Right forelimb (tissue), 1 donor: ENCODE measurements at regions not wholly inside any gene's neighbourhood (a gene's known extent, or its start where the extent isn't known, plus 50 kb on each side); places are given as distances from the start of the nearest gene placed in this dataset.

Source experiments
- DNase-seq: peaks from one replicate; pipeline ENCODE4 v3.0.0-alpha.2; 2018

DNA sequence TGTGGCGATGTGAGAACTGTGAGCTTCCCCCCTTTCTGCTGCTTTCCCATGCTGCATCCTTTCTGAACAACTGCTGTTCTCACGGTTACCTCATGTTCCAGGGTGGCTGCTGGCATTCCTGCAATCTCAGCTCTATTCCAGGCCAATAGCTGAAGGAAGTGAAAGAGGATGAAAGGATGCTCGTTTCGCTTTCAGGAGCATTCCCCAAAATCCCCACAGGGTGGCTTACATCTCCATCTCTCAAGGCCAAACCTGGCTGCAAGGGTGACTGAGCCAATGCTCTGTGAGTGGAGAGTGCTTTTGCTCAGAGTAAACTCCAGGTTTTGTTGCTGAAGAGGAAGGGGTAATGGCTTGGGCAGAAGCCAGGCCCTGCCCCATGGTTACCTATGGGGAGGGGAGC lies 848.2 kb downstream of the BRD1 start:
- peak; percentile 24 for DNase-seq

DNA sequence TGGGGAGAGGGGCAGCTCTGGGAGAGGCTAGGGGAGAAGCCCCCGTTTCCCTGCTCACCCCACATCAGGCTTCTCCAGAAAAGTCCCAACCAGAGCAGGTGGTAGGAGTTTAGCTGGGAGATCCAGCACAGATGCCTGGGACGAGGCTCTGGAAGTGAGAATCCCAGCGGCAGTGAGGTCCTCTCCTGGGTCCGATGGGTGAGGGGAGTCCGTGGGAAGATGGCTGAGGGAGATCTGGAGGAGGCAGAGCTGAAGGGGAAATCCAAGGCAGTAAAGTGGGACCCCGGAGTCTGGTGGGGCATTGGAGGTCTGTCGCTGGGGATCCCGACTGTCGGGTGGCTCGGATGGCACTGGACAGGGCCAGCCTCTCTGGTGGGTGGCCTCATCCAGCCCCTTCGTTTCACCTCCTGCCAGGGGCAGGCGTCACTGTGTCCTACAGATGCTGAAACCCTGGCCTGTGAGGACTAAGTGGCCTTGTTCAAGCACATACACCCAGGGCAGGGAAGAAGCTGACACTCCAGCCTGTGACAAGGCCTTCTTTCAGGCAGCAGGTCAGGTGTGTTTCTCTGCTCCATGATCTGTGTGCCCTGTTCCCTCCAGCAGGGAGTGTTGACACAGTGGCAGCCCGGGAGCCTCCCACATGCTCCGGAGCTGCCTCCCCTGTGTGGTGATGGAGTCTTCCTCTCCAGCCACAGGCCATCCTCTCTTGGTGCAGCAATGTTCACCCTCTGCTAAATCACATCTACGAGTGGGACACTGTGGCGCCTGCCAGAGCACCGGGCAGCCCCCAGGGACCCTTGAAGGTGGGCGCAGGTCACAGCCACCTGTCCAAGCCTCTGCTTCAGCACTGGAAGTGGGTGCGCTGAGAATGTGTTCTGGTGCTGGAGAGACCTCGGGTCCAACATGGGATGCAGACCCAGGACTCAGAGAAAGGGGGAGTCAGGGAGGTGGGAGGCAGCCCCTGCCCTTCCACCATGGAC lies 850.8 kb downstream of the BRD1 start:
- peak; percentile 39 for DNase-seq

- no peak for DNase-seq
Measured at GRCh38 chr22:48975886-48976285, 851.8 kb downstream of the BRD1 start.

DNA sequence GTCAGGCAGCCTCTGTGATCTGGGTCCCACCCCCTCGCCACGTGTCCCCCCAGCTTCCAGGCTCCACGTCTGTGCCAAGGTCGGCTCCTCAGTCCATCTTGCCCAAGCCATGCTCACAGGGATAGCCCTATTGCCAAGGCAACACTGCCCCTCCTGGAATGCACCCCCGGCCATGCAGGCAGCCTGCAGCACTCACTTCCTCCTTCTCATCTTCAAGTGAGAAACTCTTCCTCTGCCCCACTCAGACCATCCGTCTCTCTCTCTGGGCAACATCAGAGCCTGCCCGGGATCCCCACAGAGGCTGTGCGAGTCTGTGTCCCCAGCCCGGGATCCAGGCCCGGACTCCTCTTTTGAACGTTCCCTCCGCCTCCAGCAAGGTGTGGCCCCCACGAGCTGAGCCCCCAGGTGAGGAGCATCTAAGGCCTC lies 852.3 kb downstream of the BRD1 start:
- DNase-seq: peak; percentile 12

- peak; percentile 30 for DNase-seq
Measured at GRCh38 chr22:48974443-48975315, 853.0 kb downstream of the BRD1 start.

GRCh38 chr22:48973694-48974041 lies 854.0 kb downstream of the BRD1 start:
- DNase-seq: peak; percentile 10

- DNase-seq: no peak
Measured at GRCh38 chr22:48972979-48973693, 854.5 kb downstream of the BRD1 start.

DNA sequence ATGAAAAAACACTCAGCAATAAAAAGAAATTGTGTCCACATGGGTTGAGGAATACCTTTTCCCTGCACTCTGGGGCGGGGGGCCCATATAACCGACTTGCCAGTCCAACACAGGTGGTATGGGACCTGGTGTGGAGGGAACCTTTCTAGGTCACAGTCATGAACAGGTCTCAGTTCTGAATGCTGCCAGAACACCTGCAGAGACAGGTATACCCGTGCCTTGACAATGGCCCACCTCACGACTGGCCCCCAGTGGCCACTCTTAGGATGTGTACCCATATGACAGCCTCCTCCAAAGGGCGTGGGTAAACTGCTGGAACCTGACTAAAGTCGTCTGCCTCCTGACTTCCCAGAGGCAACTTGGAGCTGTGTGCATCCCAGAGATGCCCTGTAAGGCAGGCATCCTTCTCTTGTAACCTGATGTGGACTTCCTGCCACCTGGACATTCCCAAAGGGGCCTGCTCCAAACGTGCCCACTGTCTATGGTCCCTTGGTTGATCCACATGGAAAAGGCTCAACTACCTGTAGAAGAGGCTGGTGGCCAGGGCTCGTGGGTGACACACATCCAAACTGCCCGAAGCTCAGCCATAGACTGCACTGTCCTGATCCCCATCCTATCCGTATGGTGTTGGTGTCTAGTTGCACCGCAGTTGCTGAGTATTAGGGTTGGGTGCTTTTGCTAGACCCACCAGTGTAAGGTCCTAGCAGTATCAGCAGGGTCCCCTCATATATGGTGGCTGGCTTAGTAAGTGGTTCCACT lies 859.3 kb downstream of the BRD1 start:
- DNase-seq: peak; percentile 35

- no peak for DNase-seq
Measured at GRCh38 chr22:48963405-48963804, 864.3 kb downstream of the BRD1 start.

DNA sequence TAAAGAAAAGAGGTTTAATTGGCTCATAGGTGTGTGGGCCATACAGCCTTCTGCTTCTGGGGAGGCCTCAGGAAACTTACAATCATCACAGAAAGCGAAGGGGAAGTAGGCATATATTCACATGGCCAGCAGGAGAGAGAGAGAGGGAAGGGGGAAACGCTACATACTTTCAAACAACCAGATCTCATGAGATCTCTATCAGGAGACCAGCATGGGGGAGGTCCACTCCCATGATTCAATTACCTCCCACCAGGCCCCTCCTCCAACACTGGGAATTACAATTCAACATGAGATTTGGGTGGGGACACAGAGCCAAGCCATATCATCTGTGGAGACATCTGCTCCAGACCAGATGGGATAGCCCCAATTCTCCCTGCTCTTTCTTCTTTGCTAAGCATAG lies 866.0 kb downstream of the BRD1 start:
- no peak for DNase-seq

DNA sequence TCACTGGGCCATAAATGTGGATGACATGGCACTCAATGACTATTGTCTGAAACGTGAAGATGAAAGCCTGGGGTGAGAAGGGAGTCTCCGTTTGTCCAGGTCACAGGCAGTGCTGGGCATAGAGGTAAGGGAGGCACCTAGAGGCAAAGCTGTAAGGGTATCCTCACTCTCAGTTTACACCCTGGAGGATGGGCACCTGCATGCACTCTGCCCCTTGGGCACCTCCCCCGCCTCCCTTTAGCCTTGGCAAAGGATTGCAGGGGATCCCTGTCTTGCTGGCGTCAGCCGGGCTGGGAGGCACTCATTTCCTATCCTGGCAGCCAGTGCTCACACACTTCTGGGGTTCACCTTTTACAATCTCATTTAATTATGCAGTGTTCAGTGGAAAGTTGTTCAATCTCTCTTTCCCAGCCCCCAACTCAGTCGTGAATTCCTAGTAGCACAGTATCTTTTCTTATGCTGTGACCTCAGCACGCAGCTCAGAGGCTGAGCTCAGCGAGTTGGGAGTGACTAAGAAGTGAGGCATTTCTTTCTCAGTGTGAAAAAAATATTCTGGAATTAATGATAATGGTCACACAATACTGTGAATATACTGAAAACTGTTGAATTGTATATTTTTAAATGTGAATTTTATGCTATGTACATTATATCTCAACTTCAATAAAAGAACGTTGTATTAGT lies 866.6 kb downstream of the BRD1 start:
- DNase-seq: peak; percentile 19

DNA sequence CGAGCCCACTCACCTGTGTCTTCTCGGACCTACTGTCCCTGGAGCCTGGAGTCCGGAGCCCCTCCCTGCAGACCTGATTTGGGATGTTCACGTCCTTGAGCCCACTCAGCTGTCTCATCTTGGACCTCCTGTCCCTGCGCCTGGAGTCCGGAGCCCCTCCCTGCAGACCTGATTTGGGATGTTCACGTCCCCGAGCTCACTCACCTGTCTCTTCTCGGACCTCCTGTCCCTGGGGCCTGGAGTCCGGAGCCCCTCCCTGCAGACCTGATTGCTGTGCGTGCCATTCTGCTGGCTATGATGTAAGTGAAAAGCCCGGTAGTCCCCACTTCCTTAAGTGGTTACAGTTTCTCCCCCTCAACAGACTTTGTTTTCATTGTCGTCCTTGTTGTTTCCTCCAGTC lies 867.1 kb downstream of the BRD1 start:
- DNase-seq: no peak

GRCh38 chr22:48959496-48959895 lies 868.2 kb downstream of the BRD1 start:
- DNase-seq: peak; percentile 10

GRCh38 chr22:48957987-48958321 lies 869.7 kb downstream of the BRD1 start:
- no peak for DNase-seq

DNA sequence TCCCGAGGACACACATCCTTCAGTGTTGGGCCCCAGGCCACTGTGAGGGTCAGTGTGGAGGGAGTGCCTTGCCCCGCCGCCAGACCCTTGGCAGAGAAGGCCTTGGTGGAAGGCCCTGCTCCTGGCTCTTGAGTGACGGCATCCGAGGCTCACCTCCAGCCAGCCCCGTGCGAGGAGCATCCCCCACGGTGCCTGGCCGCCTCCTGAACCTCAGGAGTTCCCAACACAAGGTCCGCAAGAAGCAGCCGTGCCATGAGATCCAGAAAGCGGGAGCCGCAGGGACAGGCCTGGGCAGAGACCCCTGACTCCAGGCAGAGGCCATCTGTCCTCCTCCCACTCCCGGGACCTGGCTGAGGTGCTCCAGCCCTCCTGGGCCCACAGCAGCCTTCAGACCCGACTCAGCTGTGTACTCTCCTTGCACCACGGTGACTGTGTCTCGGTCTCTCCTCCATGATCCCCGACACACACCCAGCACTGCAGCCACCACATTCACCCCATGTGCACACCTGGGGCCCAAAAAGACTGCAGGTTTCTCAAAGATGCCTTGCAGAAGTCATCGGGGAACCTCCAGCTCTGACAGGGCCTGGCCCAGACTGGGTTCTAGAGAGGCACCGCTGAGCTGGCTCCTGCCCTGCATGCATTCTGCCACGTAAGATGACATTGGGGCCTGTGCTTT lies 870.2 kb downstream of the BRD1 start:
- DNase-seq: peak; percentile 24

- DNase-seq: peak; percentile 39
Measured at GRCh38 chr22:48955351-48956311, 872.0 kb downstream of the BRD1 start.

GRCh38 chr22:48954781-48955311 lies 872.8 kb downstream of the BRD1 start:
- DNase-seq: peak; percentile 47

- peak; percentile 16 for DNase-seq
Measured at GRCh38 chr22:48953830-48954229, 873.8 kb downstream of the BRD1 start.

GRCh38 chr22:48953103-48953720 lies 874.5 kb downstream of the BRD1 start:
- no peak for DNase-seq
